ENCODE measurements at regions not wholly inside any gene's neighbourhood (a gene's known extent, or its start where the extent isn't known, plus 50 kb on each side); places are given as distances from the start of the nearest gene placed in this dataset.

DNA sequence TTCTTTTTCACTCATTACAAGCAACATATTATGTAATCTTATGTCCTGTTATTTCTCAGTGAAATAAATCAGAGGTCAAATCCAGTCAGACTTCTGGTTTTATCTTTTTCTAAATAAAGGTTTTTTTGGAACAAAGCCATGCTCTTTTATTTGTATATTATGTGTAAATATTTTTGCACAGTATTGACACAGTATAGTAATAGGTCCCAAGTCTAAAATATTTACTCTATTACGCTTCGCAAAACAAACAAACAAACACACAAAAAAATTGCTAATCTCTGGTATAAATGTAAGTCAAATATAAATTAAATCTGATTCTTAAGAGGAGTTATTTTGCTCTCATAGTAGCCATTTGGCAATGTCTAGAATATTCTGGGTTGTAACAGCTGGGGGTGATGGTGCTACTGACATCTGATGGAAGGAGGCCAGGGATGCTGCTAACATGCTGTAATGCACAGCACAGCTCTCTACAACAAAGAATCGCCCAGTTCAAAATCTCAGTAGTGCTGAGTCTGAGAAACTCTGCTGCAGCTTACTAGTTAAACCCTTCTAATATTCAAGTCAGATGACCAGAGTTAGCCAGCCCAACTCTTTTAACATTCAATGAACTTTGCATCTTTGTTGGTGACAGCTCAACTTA is 602.1 kb downstream of the RAB28 start:
- TF ChIP-seq EZH2 (IDR thresholded peaks at IDR 0.05; ENCODE audit: borderline replicate concordance, insufficient read depth, low read depth, low read length, poor library complexity, severe bottlenecking): no peak
- TF ChIP-seq, protein P1, sequence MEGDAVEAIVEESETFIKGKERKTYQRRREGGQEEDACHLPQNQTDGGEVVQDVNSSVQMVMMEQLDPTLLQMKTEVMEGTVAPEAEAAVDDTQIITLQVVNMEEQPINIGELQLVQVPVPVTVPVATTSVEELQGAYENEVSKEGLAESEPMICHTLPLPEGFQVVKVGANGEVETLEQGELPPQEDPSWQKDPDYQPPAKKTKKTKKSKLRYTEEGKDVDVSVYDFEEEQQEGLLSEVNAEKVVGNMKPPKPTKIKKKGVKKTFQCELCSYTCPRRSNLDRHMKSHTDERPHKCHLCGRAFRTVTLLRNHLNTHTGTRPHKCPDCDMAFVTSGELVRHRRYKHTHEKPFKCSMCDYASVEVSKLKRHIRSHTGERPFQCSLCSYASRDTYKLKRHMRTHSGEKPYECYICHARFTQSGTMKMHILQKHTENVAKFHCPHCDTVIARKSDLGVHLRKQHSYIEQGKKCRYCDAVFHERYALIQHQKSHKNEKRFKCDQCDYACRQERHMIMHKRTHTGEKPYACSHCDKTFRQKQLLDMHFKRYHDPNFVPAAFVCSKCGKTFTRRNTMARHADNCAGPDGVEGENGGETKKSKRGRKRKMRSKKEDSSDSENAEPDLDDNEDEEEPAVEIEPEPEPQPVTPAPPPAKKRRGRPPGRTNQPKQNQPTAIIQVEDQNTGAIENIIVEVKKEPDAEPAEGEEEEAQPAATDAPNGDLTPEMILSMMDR (IDR thresholded peaks at IDR 0.05): no peak

All from B cell (primary cell).